NT2/D1 (cell line): ENCODE measurements at regions not wholly inside any gene's neighbourhood (a gene's known extent, or its start where the extent isn't known, plus 50 kb on each side); places are given as distances from the start of the nearest gene placed in this dataset.

Experiments used
- SUZ12 ChIP-seq: IDR thresholded peaks from 2 replicates; pipeline ENCODE4 v1.6.1; 2011; ENCODE audit not compliant: insufficient read length, insufficient read depth; ENCODE audit errors: extremely low read depth
- YY1 ChIP-seq: IDR thresholded peaks from 2 replicates; pipeline ENCODE4 v1.6.1; 2011; ENCODE audit not compliant: insufficient read length, insufficient read depth
- ZNF274 ChIP-seq: IDR thresholded peaks from 2 replicates; pipeline ENCODE4 v1.6.1; 2011; ENCODE audit warnings: mild to moderate bottlenecking, low read depth, low read length

DNA sequence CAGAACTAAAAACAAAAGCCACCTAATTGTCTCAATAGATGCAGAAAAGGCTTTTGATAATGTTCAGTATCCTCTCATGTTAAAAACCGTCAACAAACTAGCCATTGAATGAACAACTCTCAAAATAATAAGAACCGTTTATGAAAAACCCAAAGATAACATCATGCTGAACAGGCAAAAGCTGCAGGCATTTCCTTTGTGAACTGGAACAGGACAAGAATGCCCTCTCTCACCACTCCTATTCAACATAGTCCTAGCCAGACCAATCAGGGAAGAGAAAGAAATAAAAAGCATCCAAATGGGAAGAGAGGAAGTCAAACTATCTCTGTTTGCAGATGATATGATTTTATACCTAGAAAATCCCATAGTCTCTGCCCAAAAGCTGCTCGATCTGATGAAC, 179.6 kb upstream of the EDNRB start:
- TF ChIP-seq ZNF274 (no peak), YY1 (no peak), SUZ12 (no peak)
